CD14-positive monocyte (primary cell): ENCODE measurements at regions not wholly inside any gene's neighbourhood (a gene's known extent, or its start where the extent isn't known, plus 50 kb on each side); places are given as distances from the start of the nearest gene placed in this dataset.

Experiments
- DNase-seq, 3 donors: peaks; one replicate each; pipeline ENCODE4 v3.0.0-alpha.2; 2011 to 2022
- H2AFZ ChIP-seq: 2 replicates; pipeline ENCODE4 v1.6.0; 2012; ENCODE audit warnings: mild to moderate bottlenecking, low read depth, low read length, inconsistent platforms; ENCODE audit not compliant: insufficient read depth, poor library complexity, severe bottlenecking
- H3K27ac ChIP-seq, 2 donors: 1 replicate in 1 of 2; 2 replicates in 1 of 2; pipeline ENCODE4 v1.5.1; 2012 to 2013; ENCODE audit warnings: low read length in 2 of 2, control low read depth in 1 of 2, inconsistent platforms in 1 of 2, low read depth in 1 of 2, mild to moderate bottlenecking in 1 of 2
- H3K27me3 ChIP-seq, 2 donors: one replicate each; pipeline versions ENCODE4 v1.6.0 to v1.6.1; 2011 to 2013; ENCODE audit warnings: low read length in 2 of 2; ENCODE audit not compliant: control insufficient read depth in 2 of 2, insufficient read depth in 2 of 2
- H3K36me3 ChIP-seq, 2 donors: replicated peaks in 1 of 2; 1 replicate in 1 of 2; 2 replicates in 1 of 2; pipeline versions ENCODE4 v1.5.1 to v1.6.1; 2012 to 2013; ENCODE audit warnings: low read length in 2 of 2, control low read depth in 1 of 2, inconsistent platforms in 1 of 2, mild to moderate bottlenecking in 1 of 2; ENCODE audit not compliant: insufficient read depth in 2 of 2, control insufficient read depth in 1 of 2
- H3K4me1 ChIP-seq, 2 donors: 1 replicate in 1 of 2; 2 replicates in 1 of 2; pipeline versions ENCODE4 v1.5.1 to v1.6.1; 2012 to 2013; ENCODE audit warnings: low read length in 2 of 2, control low read depth in 1 of 2, inconsistent platforms in 1 of 2, mild to moderate bottlenecking in 1 of 2, moderate library complexity in 1 of 2; ENCODE audit not compliant: insufficient read depth in 2 of 2, control insufficient read depth in 1 of 2
- H3K4me2 ChIP-seq: replicated peaks from 2 replicates; pipeline ENCODE3; 2012; ENCODE audit warnings: low read length, moderate library complexity, mild to moderate bottlenecking; ENCODE audit not compliant: poor library complexity, severe bottlenecking; ENCODE audit errors: extremely low read depth
- H3K4me3 ChIP-seq, 3 experiments: fragments of 200-600 bp in 1 of 3; sonication (generic) in 1 of 3; replicated peaks in 1 of 3; 1 replicate in 2 of 3; 2 replicates in 1 of 3; pipeline ENCODE4 v1.5.1; 2011 to 2013; ENCODE audit warnings: low read length in 3 of 3, mild to moderate bottlenecking in 3 of 3, control low read depth in 2 of 3, low read depth in 2 of 3, inconsistent platforms in 1 of 3, moderate library complexity in 1 of 3
- H3K79me2 ChIP-seq: 2 replicates; pipeline ENCODE4 v1.6.0; 2012; ENCODE audit warnings: mild to moderate bottlenecking, control low read depth, inconsistent platforms, low read length, moderate library complexity; ENCODE audit not compliant: insufficient read depth
- H3K9ac ChIP-seq: 2 replicates; pipeline ENCODE4 v1.6.0; 2017; ENCODE audit warnings: low read length, mild to moderate bottlenecking; ENCODE audit not compliant: insufficient read depth, poor library complexity, severe bottlenecking
- H3K9me3 ChIP-seq, 2 donors: replicated peaks in 1 of 2; 1 replicate in 1 of 2; 2 replicates in 1 of 2; pipeline versions ENCODE4 v1.5.1 to v1.6.1; 2012 to 2013; ENCODE audit warnings: low read length in 2 of 2, control low read depth in 1 of 2; ENCODE audit not compliant: control insufficient read depth in 1 of 2, insufficient read depth in 1 of 2
- H4K20me1 ChIP-seq: 2 replicates; pipeline ENCODE4 v1.6.0; 2012; ENCODE audit warnings: mild to moderate bottlenecking, low read length, control low read depth, moderate library complexity; ENCODE audit not compliant: insufficient read depth
- H3K27ac Mint-ChIP-seq, 7 donors: one replicate each; pipeline ENCODE4 v1.8.0; 2020; ENCODE audit warnings: mild to moderate bottlenecking in 7 of 7, mixed read lengths in 7 of 7, moderate library complexity in 6 of 7, inconsistent platforms in 2 of 7
- H3K27me3 Mint-ChIP-seq, 3 donors: one replicate each; pipeline ENCODE4 v1.8.0; 2021 to 2022; ENCODE audit warnings: low read depth in 3 of 3, mild to moderate bottlenecking in 3 of 3, mixed read lengths in 3 of 3, moderate library complexity in 3 of 3, inconsistent platforms in 1 of 3
- H3K36me3 Mint-ChIP-seq, 2 donors: one replicate each; pipeline ENCODE4 v1.8.0; 2020; ENCODE audit warnings: mixed read lengths in 2 of 2, inconsistent platforms in 1 of 2, mild to moderate bottlenecking in 1 of 2
- H3K4me1 Mint-ChIP-seq: one replicate; pipeline ENCODE4 v1.8.0; 2020; ENCODE audit warnings: mild to moderate bottlenecking, mixed read lengths
- H3K4me3 Mint-ChIP-seq, 2 donors: one replicate each; pipeline ENCODE4 v1.8.0; 2020; ENCODE audit warnings: mild to moderate bottlenecking in 2 of 2, mixed read lengths in 2 of 2, moderate library complexity in 1 of 2
- H3K9me3 Mint-ChIP-seq, 7 donors: one replicate each; pipeline ENCODE4 v1.8.0; 2020 to 2022; ENCODE audit warnings: mixed read lengths in 7 of 7, mild to moderate bottlenecking in 6 of 7, moderate library complexity in 6 of 7, inconsistent platforms in 2 of 7
- CTCF ChIP-seq: fragments of 200-600 bp; IDR thresholded peaks from one replicate; pipeline ENCODE4 v1.8.0; 2022; ENCODE audit warnings: antibody characterized with exemption, mild to moderate bottlenecking
- WGBS: methylation state at CpG from one replicate; pipeline ENCODE4 v1.1.5; 2013; ENCODE audit warnings: missing lambda C conversion rate; ENCODE audit not compliant: insufficient coverage; 5-methylcytosine and 5-hydroxymethylcytosine counted together
- intact Hi-C, 2 donors: fragments of 100-400 bp; cut with micrococcal nuclease; formaldehyde crosslinking; loops; one replicate each; pipeline versions ENCODE4 v1.15.0 to v1.15.1; 2023

- H3K9ac ChIP-seq, result no peak overlapping the region
- intact Hi-C loops, result no loop called here
- Mint-ChIP-seq H3K4me3 (no peak overlapping the region), H3K4me1 (no peaks in the 10 kb centered on the region), H3K27ac (no peak overlapping the region), H3K27me3 (peaks cover 2 to 3% (median 2%) of the 10 kb centered on the region in 3 donors), H3K36me3 (no peaks in the 10 kb centered on the region), H3K9me3 (peaks cover 0 to 4% (median 0%) of the 10 kb centered on the region in 7 donors)
- DNase-seq, result no peak
- H3K4me2 ChIP-seq, result no peak overlapping the region
- H2AFZ ChIP-seq, result no peak overlapping the region
- no peaks in the 10 kb centered on the region for H3K9me3 ChIP-seq
- no peaks in the 10 kb centered on the region for H3K36me3 ChIP-seq
- no peaks in the 10 kb centered on the region for H4K20me1 ChIP-seq
- H3K4me1 ChIP-seq, result no peaks in the 10 kb centered on the region
- H3K4me3 ChIP-seq, result no peak overlapping the region
- H3K27me3 ChIP-seq, result peaks cover 0 to 2% of the 10 kb centered on the region in 2 donors
- no peak for TF ChIP-seq CTCF
- no peak overlapping the region for H3K27ac ChIP-seq
- H3K79me2 ChIP-seq, result no peaks in the 10 kb centered on the region
Observed at GRCh38 chr6:133710826-133711225, 178.1 kb upstream of the TCF21 start.

GRCh38 chr6:133715270-133715669 is 173.6 kb upstream of the TCF21 start:
- Mint-ChIP-seq H3K27me3 (peaks cover 2 to 4% (median 3%) of the 10 kb centered on the region in 3 donors), H3K4me1 (no peaks in the 10 kb centered on the region), H3K4me3 (no peak overlapping the region), H3K36me3 (no peaks in the 10 kb centered on the region), H3K9me3 (peaks cover 0 to 4% (median 0%) of the 10 kb centered on the region in 7 donors), H3K27ac (no peak overlapping the region)
- WGBS, result 0% methylated on average over 1 of the region's 3 CpGs
- no peaks in the 10 kb centered on the region for H3K36me3 ChIP-seq
- intact Hi-C loops, result no loop called here
- no peak overlapping the region for H2AFZ ChIP-seq
- H4K20me1 ChIP-seq, result no peaks in the 10 kb centered on the region
- H3K4me3 ChIP-seq, result no peak overlapping the region
- no peaks in the 10 kb centered on the region for H3K79me2 ChIP-seq
- TF ChIP-seq CTCF, result no peak
- no peak overlapping the region for H3K4me2 ChIP-seq
- no peaks in the 10 kb centered on the region for H3K4me1 ChIP-seq
- no peaks in the 10 kb centered on the region for H3K9me3 ChIP-seq
- H3K27ac ChIP-seq, result no peak overlapping the region
- H3K27me3 ChIP-seq, result peaks cover 0 to 2% of the 10 kb centered on the region in 2 donors
- no peak overlapping the region for H3K9ac ChIP-seq
- DNase-seq, result no peak
